Fibroblast of upper back skin (primary cell): ENCODE measurements at regions not wholly inside any gene's neighbourhood (a gene's known extent, or its start where the extent isn't known, plus 50 kb on each side); places are given as distances from the start of the nearest gene placed in this dataset.

Experiments used
- DNase-seq: peaks from one replicate; pipeline ENCODE4 v3.0.0-alpha.2; 2013

DNA sequence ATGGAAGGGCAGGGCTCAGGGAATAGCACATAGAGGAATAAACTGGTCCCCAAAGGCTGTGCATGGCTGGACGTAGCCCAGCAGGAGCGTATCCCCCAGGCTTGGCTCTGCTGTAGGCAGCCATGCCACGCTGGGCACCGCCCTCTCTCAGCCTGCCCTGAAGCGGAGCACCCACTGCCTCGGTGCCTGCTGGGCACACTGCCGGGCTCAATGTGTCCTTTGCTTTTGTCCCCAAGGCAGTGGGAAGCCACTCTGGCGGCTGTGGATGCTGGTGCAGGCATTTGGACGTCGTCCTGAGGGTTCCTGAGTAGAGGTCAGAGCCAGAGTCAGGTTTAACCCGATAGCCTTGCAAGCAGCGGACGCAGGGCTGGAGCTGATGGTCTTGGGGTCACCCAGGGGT is 141.0 kb downstream of the ENGASE start:
- no peak for DNase-seq

DNA sequence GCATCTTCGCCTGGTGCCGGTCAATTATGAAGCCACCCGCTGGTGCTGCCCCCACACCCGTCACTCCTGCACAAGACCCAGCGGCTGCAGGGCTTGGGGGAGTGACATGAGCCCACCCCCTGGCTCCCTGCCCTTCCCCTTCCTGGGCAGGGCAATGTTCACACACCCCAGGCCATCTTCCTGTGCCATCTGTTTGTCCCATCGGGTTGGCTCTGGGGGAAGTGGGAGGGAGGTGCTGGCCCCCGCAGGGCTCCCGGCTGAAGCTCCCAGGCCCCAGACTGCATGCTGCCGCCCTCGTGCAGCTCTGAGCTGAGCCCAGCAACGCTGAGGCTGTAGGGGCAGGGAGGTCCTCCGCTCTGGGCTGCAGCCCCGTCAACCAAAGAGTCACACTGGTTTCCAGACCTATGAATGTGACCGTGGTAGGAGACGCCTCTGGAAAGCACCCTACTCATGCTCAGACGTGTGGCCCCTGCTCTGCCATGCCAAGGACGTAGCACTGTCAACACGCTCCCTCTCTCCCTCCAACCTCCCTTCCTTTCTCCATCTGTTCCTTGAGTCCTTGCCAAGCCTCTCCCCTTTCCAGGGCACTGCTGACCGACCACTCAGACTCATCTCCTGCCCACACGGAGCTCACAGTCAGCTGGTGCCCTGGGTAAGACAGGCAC is 140.4 kb downstream of the ENGASE start:
- DNase-seq = no peak

DNA sequence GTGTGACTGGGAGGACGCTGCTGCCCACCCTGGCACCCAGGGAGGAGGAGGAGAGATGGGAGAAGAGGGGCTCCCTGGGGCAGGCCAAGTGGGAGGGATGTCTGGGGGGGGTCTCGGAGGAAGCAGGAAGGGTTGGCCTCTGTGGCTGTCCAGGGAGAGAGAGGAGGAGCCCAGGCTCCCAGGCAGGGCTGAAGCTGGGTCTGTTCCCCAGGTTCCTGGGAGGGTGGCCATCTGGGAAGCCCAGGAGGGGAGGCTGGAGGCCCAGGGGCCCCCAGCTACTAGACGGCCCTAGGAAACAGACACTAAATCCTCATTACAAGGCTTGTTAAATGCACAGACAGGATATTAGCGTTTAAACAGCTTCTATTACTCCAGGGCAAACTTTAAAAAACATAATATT is 139.8 kb downstream of the ENGASE start:
- no peak for DNase-seq

DNA sequence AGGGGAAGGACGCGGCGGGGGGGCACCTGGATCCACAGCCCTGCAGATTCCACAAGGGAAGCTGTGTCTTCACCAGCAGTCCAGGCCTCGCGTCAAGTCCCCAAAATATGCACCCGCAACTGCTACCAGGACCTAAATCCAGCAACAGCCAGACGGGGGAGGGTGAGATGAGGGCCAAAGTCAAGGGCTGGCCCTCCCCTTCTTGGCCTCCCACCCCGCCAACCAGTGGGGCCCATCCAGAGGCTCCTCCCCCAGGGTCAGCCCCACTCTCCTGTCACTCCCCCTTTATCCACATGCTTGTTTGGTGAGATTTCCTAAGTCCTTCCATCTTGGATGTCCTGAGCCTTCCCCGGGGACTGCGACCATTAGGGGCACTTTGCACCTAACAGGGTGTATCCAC is 138.7 kb downstream of the ENGASE start:
- DNase-seq = no peak

DNA sequence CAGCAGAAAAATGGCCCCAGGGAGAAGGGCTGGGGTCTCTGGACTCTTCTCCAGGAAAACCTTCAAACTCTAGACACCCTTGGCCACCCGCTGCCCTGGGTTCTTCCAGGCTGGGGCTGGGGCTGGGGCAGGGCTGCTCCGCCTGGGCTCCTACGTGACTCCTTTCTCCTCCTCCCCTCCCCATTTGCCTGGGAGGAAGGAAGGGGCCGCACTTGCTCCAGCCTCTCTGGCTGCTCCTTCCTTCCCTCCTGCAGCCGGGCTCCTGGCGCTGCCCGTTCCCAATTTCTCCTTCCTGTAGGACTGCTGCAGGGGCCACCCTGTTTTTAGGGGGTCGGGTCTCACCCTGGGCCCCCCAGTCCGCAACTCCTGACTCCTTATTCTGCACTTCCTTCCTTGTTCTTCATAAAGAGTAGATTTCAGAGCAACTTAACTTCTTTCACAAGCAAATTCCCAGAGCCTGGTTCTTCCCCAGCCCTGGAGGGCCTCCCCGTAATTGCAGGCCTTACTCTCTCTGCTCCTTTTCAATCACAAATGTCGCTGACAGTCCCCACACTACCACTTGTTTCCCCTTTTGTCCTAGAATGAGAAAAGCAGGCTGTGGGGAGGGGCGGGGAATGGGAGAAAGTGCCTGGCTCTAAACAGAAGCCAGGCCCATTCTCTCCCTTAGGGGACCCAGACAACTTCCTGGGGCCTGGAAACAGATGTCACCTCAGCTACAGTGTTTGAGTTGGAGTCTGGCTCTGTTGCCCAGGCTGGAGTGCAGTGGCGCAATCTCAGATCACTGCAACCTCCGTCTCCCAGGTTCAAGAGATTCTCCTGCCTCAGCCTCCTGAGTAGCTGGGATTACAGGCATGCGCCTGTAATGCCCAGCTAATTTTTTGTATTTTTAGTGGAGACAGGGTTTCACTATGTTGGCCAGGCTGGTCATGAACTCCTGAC is 137.8 kb downstream of the ENGASE start:
- no peak for DNase-seq

DNA sequence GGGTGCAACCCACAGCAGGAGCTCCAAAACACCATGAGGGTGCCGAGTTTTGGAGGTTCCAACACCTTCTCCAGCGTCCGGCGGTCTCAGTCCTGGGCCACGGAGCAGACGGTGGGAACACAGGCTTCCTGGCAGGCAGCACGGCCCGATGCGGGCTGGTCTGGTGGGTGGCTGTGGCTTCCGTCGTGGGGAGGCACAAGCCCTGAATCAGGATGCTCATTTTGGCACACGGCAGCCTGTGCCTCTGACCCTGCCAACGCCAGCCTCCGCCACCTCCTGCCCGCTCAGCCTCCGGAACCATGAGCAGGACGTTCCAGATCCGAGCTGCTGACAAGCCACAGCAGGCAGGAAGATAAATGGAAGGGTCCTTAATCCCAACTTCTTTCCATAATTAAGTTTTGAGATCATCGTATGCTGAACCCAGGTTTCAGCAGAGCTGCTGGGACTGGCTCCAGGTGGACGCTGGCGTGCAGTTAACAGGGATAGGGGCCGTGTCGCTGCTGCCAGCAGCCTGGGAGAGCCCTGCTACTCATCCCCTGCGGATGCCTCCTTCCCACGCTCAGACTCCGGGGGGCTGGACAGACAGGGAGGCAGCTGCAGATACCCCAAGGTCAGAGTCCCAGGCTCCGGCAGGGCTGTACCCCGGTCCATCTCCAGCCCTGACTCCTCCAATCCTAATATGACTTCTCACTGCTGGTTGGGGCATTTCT is 136.6 kb downstream of the ENGASE start:
- DNase-seq = no peak

DNA sequence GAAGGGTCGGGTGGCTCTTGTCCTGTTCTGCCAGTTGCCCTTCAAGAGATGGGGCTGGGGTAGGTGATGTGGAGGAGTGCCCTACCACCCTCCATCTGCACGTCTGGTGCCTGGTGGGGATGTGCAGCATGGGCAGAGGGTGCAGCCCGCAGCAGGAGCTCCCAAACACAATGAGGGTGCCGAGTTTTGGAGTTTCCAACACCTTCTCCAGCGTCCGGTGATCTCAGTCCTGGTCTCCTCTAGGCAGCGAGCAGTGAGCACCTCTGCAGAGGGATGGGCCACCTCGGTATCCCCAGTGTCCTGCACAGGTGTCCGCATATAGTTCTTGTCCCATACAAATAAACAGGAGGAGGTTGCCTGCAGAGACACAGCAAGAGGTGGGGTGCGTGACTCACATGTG is 136.0 kb downstream of the ENGASE start:
- no peak for DNase-seq

DNA sequence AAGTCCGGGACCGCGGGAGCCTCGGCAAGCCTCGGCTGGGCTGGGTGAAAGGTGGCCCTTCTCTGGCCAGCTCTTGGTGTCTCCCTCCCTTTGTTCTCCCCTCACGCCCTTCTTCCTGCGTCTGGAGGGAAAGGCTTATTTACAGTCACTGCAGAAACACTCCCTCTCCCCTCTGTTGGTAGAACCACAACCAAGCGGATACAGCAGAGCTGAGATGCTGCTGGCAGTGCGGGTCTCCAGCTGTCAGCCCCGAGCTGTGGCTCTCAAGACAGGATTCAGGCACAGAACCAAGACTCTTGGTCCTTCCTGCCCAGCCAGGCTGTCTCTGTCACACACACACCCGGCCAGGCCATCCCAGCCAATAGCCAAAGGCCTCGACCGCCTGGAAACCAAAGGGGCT is 133.3 kb downstream of the ENGASE start:
- DNase-seq = no peak

DNA sequence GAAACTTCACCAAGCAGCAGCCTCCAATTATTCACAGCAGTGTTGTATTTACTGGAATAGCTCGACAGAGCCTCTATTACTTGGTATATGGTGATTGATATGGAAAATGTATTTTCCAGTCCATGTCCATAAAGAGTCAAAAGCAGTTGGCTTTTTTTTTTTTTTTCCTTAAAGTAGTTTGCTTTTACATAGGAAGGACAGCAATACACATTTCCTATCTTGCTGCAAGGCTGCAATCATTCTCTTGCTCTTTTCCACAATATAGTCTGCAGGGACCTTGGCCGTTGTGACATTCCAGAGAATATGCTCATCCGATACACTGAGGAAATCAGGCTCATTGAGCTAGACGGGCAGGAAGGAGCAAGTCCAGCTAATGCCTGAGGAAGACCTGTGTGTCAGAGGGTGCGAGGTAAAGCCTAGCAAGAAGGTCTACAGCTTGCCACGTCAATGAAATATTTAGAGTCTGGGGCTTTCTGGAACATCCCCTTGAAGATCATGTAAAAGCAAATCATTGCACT is 131.1 kb downstream of the ENGASE start:
- DNase-seq = peak; percentile 26

DNA sequence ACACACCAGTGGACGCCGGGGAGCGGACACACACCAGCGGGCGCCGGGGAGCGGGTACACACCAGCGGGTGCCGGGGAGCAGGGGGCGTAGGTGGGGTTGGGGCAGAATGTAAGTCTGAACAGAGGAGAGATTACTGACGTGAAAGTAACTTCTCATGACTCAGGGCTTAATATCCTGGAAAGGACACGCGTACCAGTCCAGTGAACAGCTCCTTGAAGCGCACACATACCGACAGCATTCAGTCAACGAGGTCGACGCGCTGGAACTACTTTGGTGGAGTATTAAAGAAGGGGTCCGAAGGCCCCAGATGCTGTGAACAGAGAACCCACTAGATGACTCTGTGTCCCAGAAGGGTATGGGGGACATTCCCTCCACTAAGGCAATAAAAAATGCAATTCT is 129.6 kb downstream of the ENGASE start:
- DNase-seq = no peak

DNA sequence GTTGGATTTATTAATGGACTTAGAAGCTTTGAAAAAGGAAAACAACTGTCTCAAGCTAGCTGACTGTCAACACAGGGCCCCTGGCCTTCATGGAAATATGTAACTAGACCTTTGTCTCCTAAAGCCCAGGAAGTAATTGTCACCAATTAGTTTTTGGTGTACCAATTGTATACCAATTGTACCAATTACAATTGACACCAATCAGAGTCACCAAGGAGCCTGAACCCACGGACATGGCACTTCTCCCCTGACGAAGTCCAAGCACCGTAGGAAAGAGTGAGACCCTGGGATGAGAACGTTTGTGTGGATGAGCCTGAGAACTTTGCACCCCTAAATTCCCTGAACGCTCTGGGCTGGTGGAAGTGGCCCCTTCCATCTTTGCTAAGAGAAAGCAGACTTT is 129.0 kb downstream of the ENGASE start:
- no peak for DNase-seq

DNA sequence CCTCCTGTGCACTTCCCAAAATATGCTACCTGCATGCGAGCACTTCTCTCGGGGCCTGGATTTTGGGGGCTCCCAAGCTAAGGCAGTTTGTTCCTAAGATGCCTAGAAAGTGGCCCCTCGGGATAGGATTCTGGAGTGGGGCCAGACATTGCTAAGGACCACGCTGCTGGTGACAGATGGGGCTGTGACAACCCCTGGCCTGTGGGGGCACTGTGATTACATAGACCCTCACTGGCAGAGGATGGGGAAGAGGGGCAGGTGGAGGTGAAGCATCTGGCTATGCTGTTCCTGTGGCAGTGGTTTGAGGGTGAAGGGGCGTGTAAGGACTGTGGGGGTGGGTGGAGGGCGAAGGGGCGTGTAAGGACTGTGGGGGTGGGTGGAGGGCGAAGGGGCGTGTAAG is 128.4 kb downstream of the ENGASE start:
- no peak for DNase-seq

DNA sequence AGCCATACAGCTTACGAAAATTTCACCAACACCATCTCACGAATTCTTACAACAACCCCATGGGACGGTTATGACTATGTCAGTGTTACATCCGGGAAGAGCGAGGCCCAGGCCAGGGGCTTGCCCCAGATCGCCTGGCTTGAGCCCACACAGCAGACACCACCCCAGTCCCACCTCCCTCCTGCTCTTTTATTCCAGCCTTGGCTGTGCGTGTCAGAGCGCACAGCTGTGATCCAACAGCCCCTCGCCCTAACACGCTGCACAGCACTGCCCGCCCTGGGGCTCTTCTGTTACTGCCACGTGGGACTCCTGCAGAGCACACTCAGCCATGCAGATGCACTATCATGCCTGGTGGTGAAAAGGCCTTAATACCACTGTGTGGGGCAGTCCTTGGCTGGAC is 127.9 kb downstream of the ENGASE start:
- peak; percentile 45 for DNase-seq

DNA sequence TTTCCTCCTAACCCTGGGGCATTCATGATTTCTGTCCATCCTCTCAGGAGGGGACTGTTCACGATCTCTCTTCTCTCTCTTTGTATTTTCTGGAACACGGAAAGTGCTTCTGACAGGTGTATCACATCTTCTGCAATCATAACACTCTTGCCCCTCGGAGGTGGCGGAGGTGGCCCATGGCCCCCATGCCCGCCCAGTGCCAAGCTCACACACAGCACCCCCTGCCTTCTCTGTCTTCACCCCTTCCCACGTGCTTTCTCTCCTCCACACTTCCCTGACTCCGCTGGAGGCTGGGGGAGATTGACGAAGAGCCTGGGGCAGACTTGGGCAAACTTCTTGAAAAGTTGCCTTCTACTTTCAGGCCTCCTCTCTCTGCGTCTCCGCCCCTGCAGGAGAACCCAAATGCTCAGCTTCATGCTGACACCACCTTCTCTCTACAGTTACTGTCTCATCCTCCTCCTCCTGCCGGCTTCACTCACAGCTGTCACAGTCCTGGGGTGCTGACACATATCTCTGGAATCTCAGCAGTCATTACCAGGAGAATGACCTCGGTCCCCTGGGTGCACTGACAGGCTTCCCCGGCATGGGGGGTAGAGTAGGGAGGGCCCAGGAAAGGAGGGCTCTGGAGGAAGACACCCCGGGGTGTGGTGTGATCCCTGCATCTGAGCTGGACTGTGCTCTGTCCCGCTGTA is 127.1 kb downstream of the ENGASE start:
- DNase-seq = peak; percentile 66

DNA sequence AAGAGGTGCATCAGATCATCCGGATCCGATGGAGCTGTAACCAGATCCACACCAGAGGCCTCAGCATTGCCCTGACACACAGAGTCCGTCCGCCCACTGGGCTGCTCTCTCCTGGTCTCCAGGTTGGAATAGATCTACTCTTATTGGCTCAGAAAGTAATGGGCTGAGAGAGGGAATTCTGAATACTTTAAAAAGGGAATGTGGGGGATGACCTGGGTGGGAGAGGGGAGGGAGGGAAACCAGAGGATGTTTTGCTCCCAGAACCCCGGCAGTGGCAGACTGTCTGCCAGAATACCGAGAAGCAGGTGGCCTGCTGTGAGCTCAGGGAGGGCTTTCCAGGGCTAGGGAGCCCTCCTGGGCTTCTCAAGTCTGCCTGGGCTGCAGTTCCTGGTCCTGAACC is 126.5 kb downstream of the ENGASE start:
- DNase-seq = no peak

DNA sequence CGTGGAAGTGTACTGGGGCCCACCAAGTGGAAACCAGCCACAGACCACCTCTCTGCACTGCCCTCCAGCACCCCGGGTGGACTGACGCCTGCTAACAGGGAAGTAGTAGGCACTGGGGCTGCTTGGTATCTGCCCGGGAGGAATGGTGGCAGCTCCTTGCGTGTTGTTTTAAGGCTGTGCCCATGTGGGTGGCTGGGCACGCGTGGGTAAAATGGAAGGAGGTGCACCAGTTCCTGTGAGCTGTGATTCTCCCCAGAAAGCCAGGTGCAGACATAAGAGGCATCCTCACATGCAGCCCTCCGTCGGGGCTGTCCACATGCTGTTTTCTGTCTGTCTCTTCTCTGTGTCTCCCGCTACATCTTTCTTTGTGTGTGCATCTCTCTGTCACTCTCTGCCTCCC is 122.3 kb downstream of the ENGASE start:
- DNase-seq = no peak

DNA sequence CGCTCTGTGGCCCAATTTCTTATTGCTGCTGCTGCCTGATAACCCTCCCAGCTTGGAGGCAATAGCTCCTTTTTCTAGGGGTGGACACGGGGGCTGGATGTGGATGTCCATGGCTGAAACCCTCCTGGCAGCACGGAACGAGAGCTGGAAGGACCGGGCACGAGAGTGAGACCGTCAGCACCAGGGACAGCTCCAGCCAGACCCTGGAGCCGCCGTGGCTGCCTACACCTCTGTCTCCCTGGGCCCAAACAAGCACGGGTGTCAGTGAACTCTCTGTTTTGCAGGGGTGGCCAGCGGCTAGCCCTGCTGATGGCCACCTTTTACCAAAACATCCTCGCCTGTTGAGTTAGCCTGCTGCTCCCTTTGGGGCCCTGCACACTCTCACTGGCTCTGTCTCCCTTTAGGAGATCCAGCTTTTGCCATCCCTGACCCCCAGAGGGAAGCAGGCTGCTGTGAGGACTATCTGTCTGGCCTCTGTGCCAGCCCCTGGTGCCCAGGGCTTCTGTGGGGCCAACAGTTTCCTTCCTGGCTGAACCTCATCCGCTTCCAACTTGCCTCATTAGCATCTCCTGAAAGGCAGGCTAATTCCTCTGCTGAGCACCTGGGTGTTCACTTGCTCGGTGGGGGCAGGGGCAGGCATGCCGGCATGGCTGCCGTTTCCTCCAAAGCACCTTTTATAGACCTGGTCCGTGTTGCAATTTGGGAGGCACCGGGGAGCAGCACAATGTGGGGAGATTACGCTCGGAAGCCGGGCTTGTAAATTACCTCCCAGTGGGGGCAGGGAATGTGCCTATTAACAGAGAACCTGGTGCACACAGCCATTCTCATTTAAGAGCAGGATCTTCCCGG is 118.1 kb downstream of the ENGASE start:
- DNase-seq = peak; percentile 30

DNA sequence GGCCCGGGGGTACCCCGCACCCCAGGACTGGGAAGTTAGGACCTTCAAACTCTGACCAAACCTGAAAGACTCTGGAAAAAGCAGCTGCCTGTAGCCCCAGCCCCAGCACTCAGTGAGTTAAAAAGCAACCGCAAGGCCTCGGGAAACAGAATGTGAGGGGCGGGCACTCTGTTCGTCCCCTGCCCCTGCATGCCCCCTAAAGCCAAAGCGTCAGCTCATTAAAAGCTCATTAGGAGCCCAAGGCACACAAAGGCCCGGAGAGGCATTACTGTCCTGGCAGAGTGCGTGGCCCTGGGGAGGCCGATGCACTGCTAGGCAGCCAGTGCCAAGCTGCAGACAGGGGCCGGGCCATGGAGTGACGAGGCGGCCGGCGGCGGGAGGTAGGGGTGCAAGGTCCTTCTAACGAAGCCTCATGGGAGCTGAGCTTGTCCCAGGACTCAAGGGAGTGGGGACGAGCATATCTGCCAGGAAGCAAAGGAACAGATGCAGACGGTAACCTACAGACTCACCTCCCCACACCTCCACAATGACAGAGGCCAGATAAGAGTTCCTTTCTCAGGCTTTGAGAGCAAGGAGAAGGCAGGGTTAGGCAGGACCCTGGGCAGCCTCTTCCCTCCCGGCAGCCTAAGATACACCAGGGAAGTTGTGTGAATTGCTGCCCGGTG is 116.8 kb downstream of the ENGASE start:
- DNase-seq = no peak

DNA sequence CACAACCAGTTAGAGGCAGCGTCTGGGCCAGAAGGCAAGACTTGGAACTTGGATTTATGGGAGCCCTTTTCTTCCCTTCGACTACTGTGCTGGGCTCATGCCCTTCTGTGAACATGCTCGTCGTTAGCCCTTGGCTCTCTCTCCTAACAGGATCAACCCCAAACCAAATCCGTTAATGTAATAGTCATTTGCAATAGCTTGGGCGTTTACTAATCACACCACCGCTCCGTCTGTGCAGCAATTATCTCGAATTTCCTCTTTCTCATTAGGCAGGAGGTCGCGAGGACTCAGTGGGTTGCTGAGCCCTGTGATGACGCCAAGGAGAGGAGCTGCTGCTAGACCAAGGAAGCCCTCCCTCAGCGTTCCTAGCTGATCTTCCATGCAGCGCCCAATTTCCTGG is 114.7 kb downstream of the ENGASE start:
- DNase-seq = no peak

DNA sequence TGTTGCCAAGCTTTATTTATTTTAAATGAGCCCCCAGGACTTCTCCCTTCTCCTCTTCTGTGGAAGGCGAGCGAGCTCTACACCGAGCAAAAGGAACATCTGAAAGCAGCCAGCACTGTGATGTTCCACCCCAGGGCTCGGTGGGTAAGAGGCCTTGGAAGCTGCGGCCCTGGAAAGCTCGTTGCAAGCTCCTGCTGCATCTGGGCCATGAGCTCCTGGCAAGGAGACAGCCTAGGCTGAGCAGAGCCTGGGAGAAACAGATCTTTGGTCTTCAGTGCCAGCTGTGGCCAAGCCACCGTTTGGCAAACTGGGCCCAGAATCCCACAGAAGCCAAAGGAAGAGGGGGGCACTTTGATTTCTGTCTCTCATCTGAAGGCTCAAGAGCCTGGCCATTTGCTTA is 114.1 kb downstream of the ENGASE start:
- DNase-seq = no peak

DNA sequence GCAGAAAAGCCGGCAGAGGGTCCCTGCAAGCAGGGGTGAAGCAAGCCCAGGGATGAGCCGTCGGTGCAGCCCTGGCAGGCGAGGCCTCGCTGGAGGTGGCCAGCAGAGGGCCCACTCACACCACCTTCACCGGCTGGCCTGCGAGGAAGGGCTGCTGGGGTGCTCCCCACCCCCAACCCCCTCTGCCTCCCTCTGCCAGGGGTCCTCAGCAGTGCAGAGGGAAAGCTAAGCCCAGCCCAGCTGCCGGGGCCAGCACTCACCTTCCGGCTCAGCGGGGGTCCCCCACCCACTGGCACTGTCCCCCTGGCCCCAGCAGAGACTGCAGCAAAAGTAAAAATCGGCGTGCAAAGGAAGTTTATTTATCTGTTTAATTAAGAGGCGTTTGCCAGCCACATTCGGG is 113.4 kb downstream of the ENGASE start:
- DNase-seq = peak; percentile 2
